Choroid plexus epithelial cell (primary cell): ENCODE measurements at regions not wholly inside any gene's neighbourhood (a gene's known extent, or its start where the extent isn't known, plus 50 kb on each side); places are given as distances from the start of the nearest gene placed in this dataset.

Experiments
- DNase-seq: peaks from one replicate; pipeline ENCODE4 v3.0.0-alpha.2; 2010; ENCODE audit warnings: low read depth
- H3K4me3 ChIP-seq: 2 replicates; pipeline ENCODE4 v1.5.1; 2011; ENCODE audit warnings: low read depth, mild to moderate bottlenecking, control low read depth, low read length, moderate library complexity
- TF ChIP-seq, protein P1 (sequence below): conservative IDR thresholded peaks from 2 replicates; pipeline ENCODE4 v1.5.1; 2011; ENCODE audit warnings: low read depth, mild to moderate bottlenecking, control low read depth, inconsistent platforms, low read length, moderate library complexity

DNA sequence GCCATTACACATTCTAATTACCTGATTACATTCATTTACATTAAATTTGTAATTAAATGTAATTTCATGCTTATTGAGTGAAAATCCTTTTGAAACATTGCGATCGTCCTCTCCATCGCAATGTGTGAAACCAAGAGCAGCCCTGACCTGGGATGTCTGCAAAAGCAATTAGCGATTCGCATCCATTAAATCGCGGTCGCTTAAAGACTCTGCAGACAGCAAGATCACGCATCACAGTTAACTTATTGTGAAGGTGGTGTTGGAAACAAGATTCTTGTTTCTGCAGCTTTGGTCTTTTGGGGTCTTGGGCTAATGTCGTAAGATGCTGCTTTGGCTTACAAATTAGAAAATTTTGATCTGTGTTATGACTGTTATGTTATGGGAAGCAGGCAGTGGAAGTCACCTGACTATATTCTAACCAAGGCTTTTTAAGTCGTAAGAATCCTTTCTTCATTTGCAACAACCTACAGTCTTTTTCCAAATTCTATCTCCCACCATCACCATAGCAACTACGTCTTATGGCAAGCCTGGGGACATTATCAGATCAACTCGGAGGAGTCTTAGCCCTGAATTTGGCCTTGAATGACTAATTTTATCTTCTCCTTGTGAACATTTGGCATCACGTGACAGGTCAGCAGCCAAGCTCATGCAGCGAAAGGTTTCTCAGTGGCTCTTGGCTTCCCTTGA lies 142.8 kb upstream of the SOX1 start:
- H3K4me3 ChIP-seq = no peak overlapping the region
- TF ChIP-seq, protein P1, sequence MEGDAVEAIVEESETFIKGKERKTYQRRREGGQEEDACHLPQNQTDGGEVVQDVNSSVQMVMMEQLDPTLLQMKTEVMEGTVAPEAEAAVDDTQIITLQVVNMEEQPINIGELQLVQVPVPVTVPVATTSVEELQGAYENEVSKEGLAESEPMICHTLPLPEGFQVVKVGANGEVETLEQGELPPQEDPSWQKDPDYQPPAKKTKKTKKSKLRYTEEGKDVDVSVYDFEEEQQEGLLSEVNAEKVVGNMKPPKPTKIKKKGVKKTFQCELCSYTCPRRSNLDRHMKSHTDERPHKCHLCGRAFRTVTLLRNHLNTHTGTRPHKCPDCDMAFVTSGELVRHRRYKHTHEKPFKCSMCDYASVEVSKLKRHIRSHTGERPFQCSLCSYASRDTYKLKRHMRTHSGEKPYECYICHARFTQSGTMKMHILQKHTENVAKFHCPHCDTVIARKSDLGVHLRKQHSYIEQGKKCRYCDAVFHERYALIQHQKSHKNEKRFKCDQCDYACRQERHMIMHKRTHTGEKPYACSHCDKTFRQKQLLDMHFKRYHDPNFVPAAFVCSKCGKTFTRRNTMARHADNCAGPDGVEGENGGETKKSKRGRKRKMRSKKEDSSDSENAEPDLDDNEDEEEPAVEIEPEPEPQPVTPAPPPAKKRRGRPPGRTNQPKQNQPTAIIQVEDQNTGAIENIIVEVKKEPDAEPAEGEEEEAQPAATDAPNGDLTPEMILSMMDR = no peak
- no peak for DNase-seq

DNA sequence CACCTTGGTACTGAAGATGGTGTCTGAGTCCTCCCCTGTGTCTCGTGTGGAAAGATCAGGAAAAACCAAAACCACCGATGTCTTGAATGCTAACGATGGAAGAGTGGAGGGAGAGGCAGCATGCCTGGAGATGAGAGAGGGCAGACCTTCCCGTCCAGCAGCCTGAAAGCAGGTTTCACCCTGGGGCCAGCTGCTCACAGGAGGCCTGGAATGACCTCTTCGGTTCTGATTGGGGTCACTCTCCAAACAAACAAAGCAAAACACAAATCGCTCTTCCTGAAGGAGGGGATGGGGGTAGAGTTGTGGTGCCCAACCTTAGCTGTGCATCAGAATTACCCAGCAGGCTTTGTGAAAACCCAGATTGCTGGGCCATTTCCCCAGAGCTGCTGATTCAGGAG lies 142.3 kb upstream of the SOX1 start:
- TF ChIP-seq, protein P1 = no peak
- no peak for DNase-seq
- H3K4me3 ChIP-seq = no peak overlapping the region

DNA sequence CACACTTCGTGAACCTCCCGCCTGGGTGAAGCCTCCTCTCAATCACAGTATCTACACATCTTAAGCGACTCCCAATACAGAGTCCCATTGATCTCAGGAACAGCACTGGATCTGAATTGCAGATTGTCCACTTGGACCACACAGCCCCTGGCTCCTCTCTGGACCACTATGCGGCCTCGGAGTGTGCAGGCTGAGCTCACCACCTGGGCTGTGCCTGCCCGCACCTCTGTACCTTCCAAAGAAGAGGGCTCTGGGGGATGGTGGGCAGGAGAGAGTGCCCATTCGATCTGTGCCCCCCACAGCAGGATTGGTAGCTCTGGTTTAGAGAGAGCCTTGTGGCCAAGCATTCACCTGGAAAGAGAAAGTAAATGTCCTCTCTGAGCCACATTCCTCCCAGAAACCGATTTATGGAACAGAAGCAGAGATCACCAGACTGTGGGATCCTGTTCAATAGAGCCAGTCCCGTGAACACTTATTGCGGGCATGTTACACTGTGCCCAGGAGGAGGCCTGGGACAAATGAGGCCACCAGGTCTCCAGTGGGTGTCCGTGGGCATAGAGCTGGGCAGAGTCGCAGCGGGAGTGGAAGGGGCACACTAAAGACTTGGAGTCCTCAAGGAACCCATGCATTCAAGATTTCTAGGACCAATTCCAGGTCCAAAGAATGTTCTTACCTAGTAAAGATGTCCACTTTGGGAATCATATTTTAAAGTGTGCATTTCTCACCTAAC lies 141.6 kb upstream of the SOX1 start:
- no peak overlapping the region for H3K4me3 ChIP-seq
- TF ChIP-seq, protein P1 = no peak
- no peak for DNase-seq

DNA sequence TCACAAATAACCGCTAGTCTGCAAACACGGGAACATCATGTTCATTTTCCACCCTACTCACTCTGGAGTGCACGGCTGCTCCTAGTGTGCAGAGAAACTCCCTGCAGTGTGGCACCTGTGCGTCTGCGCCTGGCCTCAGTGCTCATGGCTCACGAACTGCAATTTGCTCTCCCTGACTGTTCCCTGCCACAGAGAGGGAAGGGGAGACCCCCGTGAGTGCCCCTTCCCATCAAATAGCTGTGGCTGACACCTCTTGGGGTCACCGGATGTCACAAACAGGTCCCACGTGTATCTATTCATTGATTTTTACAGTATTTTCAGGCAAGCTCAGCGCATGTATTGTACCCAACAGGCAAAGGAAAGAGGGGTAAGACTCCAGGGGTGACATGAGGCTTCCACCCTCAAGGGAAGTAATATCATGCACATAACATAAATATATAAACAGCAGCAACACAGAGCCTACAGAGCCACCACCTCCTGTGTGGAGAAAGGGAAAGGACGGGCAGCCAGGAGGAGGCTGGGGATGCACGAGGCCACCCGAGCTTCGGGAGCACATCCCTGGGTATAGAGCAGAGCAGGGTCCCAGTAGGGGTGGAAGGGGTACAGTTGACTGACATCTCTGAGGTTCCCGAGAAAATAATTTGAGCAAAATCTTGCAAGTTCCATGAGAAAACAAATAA lies 140.3 kb upstream of the SOX1 start:
- H3K4me3 ChIP-seq = no peak overlapping the region
- DNase-seq = no peak
- TF ChIP-seq, protein P1 = no peak

GRCh38 chr13:111927181-111927540 lies 139.8 kb upstream of the SOX1 start:
- TF ChIP-seq, protein P1 = no peak
- H3K4me3 ChIP-seq = no peak overlapping the region
- DNase-seq = no peak

GRCh38 chr13:111929036-111929616 lies 137.8 kb upstream of the SOX1 start:
- DNase-seq = no peak
- TF ChIP-seq, protein P1 = no peak
- H3K4me3 ChIP-seq = no peak overlapping the region
